Neuronal stem cell (in vitro differentiated cells): ENCODE measurements at regions not wholly inside any gene's neighbourhood (a gene's known extent, or its start where the extent isn't known, plus 50 kb on each side); places are given as distances from the start of the nearest gene placed in this dataset.
A peak's percentile ranks its signal among the peaks of the same experiment; 100 is the strongest.

Source experiments
- DNase-seq: peaks from one replicate; pipeline ENCODE4 v3.0.0-alpha.2; 2013; ENCODE audit warnings: low spot score
- H2AFZ ChIP-seq: one replicate; pipeline ENCODE4 v1.6.1; 2013; ENCODE audit warnings: mild to moderate bottlenecking, low read length, inconsistent platforms
- H2AK5ac ChIP-seq: 2 replicates; pipeline ENCODE4 v1.6.1; 2013; ENCODE audit warnings: low read depth, mild to moderate bottlenecking, inconsistent platforms, low read length, moderate library complexity, mixed read lengths
- H2BK120ac ChIP-seq: 2 replicates; pipeline ENCODE4 v1.6.1; 2013; ENCODE audit warnings: low read depth, mild to moderate bottlenecking, inconsistent platforms, low read length, moderate library complexity, mixed read lengths
- H2BK12ac ChIP-seq: one replicate; pipeline ENCODE4 v1.6.1; 2013; ENCODE audit warnings: low read length, inconsistent platforms
- H2BK15ac ChIP-seq: 2 replicates; pipeline ENCODE4 v1.6.1; 2013; ENCODE audit warnings: mild to moderate bottlenecking, low read length, inconsistent platforms, mixed read lengths
- H2BK5ac ChIP-seq: one replicate; pipeline ENCODE4 v1.6.1; 2013; ENCODE audit warnings: inconsistent platforms, mild to moderate bottlenecking, low read length, moderate library complexity
- H3K14ac ChIP-seq: one replicate; pipeline ENCODE4 v1.6.1; 2013; ENCODE audit warnings: low read length, inconsistent platforms
- H3K18ac ChIP-seq: 2 replicates; pipeline ENCODE4 v1.6.1; 2013; ENCODE audit warnings: low read length, inconsistent platforms
- H3K23ac ChIP-seq: 2 replicates; pipeline ENCODE4 v1.6.1; 2013; ENCODE audit warnings: low read depth, mild to moderate bottlenecking, mixed read lengths, low read length, inconsistent platforms; ENCODE audit not compliant: poor library complexity
- H3K27ac ChIP-seq: replicated peaks from 3 replicates; pipeline ENCODE4 v1.5.1; 2013; ENCODE audit warnings: low read length, inconsistent platforms
- H3K27me3 ChIP-seq, 3 experiments: 2 replicates each; pipeline ENCODE4 v1.6.1; 2013; ENCODE audit warnings: low read length in 3 of 3, mild to moderate bottlenecking in 2 of 3, inconsistent platforms in 1 of 3, low read depth in 1 of 3, mixed read lengths in 1 of 3, moderate library complexity in 1 of 3; ENCODE audit not compliant: control insufficient read depth in 3 of 3, insufficient read depth in 3 of 3
- H3K36me3 ChIP-seq, 2 donors: replicated peaks in 1 of 2; 2 replicates each; pipeline ENCODE4 v1.6.1; 2013; ENCODE audit warnings: low read length in 2 of 2; ENCODE audit not compliant: control insufficient read depth in 2 of 2, insufficient read depth in 2 of 2
- H3K4ac ChIP-seq: 2 replicates; pipeline ENCODE4 v1.6.1; 2013; ENCODE audit warnings: inconsistent platforms, mild to moderate bottlenecking, low read length, moderate library complexity
- H3K4me1 ChIP-seq, 2 donors: 1 replicate in 1 of 2; 2 replicates in 1 of 2; pipeline ENCODE4 v1.6.1; 2013; ENCODE audit warnings: low read length in 2 of 2, low read depth in 1 of 2; ENCODE audit not compliant: control insufficient read depth in 2 of 2, insufficient read depth in 1 of 2
- H3K4me2 ChIP-seq: one replicate; pipeline ENCODE4 v1.6.1; 2013; ENCODE audit warnings: mild to moderate bottlenecking, low read length, inconsistent platforms; ENCODE audit not compliant: insufficient read depth, poor library complexity, severe bottlenecking
- H3K4me3 ChIP-seq, 2 donors: 2 replicates each; pipeline ENCODE4 v1.5.1; 2013; ENCODE audit warnings: low read length in 2 of 2, mild to moderate bottlenecking in 2 of 2, inconsistent platforms in 1 of 2, moderate library complexity in 1 of 2
- H3K79me1 ChIP-seq: one replicate; pipeline ENCODE4 v1.6.1; 2013; ENCODE audit warnings: low read depth, mild to moderate bottlenecking, inconsistent platforms, low read length, moderate library complexity
- H3K9ac ChIP-seq: one replicate; pipeline ENCODE4 v1.6.1; 2013; ENCODE audit warnings: mild to moderate bottlenecking, low read depth, low read length, inconsistent platforms; ENCODE audit not compliant: poor library complexity
- H3K9me3 ChIP-seq, 2 donors: replicated peaks in 1 of 2; 2 replicates each; pipeline versions ENCODE3 to v1.6.1; 2013; ENCODE audit warnings: low read length in 2 of 2, mild to moderate bottlenecking in 2 of 2, inconsistent platforms in 1 of 2, low read depth in 1 of 2, mixed read lengths in 1 of 2, moderate library complexity in 1 of 2; ENCODE audit not compliant: control insufficient read depth in 2 of 2, insufficient read depth in 1 of 2
- H4K8ac ChIP-seq: one replicate; pipeline ENCODE4 v1.6.1; 2013; ENCODE audit warnings: low read depth, mild to moderate bottlenecking, inconsistent platforms, low read length, moderate library complexity
- H4K91ac ChIP-seq: one replicate; pipeline ENCODE4 v1.6.1; 2013; ENCODE audit warnings: low read length, low read depth, mild to moderate bottlenecking, inconsistent platforms; ENCODE audit not compliant: poor library complexity
- WGBS, 2 donors: extraction: QIAGEN DNeasy Blood & Tissue Kit; methylation state at CpG; one replicate each; pipeline ENCODE4 v1.1.7; 2013; ENCODE audit warnings: missing lambda C conversion rate in 2 of 2, mixed read lengths in 1 of 2; ENCODE audit not compliant: insufficient read length in 2 of 2, insufficient replicate concordance in 1 of 2; ENCODE audit errors: extremely low coverage in 2 of 2; 5-methylcytosine and 5-hydroxymethylcytosine counted together

GRCh38 chr15:70493376-70493775 is 270.0 kb downstream of the UACA start:
- Histone ChIP-seq H3K9me3 (no peaks in the 10 kb centered on the region), H3K36me3 (no peaks in the 10 kb centered on the region), H3K4me1 (peaks cover 0 to 14% of the 10 kb centered on the region in 2 donors), H3K14ac (no peak overlapping the region), H3K9ac (no peak overlapping the region), H4K8ac (no peak overlapping the region), H3K4ac (no peak overlapping the region), H3K18ac (no peak overlapping the region), H3K27ac (no peak overlapping the region), H3K79me1 (no peaks in the 10 kb centered on the region), H2BK15ac (peak overlapping the region; percentile 10), H3K23ac (no peak overlapping the region), H2BK12ac (no peak overlapping the region), H2BK5ac (no peak overlapping the region), H2AFZ (no peak overlapping the region), H2AK5ac (peak overlapping the region; percentile 8), H3K27me3 (no peaks in the 10 kb centered on the region), H4K91ac (peak overlapping the region; percentile 15), H3K4me3 (no peak overlapping the region), H2BK120ac (no peak overlapping the region), H3K4me2 (no peak overlapping the region)
- no CpG with 5 or more reads among the region's 1 CpG for WGBS, 2 donors
- DNase-seq: no peak

- no peaks in the 10 kb centered on the region for H3K9me3 ChIP-seq
- peak overlapping the region; percentile 69 for H3K18ac ChIP-seq
- peak overlapping the region; percentile 36 for H2BK120ac ChIP-seq
- H3K79me1 ChIP-seq: no peaks in the 10 kb centered on the region
- H4K91ac ChIP-seq: peak overlapping the region; percentile 14
- peak overlapping the region; percentile 17 for H3K9ac ChIP-seq
- DNase-seq: no peak
- H3K23ac ChIP-seq: no peak overlapping the region
- no CpG with 5 or more reads among the region's 20 CpGs for WGBS, 2 donors
- no peak overlapping the region for H3K14ac ChIP-seq
- no peaks in the 10 kb centered on the region for H3K27me3 ChIP-seq
- peak overlapping the region; percentile 27 for H2AK5ac ChIP-seq
- peak overlapping the region; percentile 34 for H2BK15ac ChIP-seq
- H2BK12ac ChIP-seq: peak overlapping the region; percentile 63
- no peak overlapping the region for H3K4ac ChIP-seq
- H3K27ac ChIP-seq: no peak overlapping the region
- H3K4me2 ChIP-seq: no peak overlapping the region
- H3K36me3 ChIP-seq: no peaks in the 10 kb centered on the region
- H3K4me1 ChIP-seq: peaks cover 0 to 14% of the 10 kb centered on the region in 2 donors
- no peak overlapping the region for H3K4me3 ChIP-seq
- no peak overlapping the region for H2BK5ac ChIP-seq
- H4K8ac ChIP-seq: no peak overlapping the region
- H2AFZ ChIP-seq: no peak overlapping the region
Observed at GRCh38 chr15:70492240-70493177, 270.8 kb downstream of the UACA start.

GRCh38 chr15:70491641-70492040 is 271.7 kb downstream of the UACA start:
- WGBS, 2 donors: no CpG with 5 or more reads among the region's 6 CpGs

GRCh38 chr15:70491201-70491621 is 272.1 kb downstream of the UACA start:
- H3K4me1 ChIP-seq: peaks cover 0 to 14% of the 10 kb centered on the region in 2 donors
- no peak overlapping the region for H4K8ac ChIP-seq
- DNase-seq: no peak
- H3K14ac ChIP-seq: no peak overlapping the region
- WGBS, 2 donors: no CpG with 5 or more reads among the region's 6 CpGs
- no peak overlapping the region for H2BK120ac ChIP-seq
- no peaks in the 10 kb centered on the region for H3K9me3 ChIP-seq
- no peak overlapping the region for H2BK15ac ChIP-seq
- no peaks in the 10 kb centered on the region for H3K79me1 ChIP-seq
- H4K91ac ChIP-seq: no peak overlapping the region
- H3K27me3 ChIP-seq: no peaks in the 10 kb centered on the region
- no peaks in the 10 kb centered on the region for H3K36me3 ChIP-seq
- H3K4ac ChIP-seq: no peak overlapping the region
- no peak overlapping the region for H2AFZ ChIP-seq
- H2BK5ac ChIP-seq: no peak overlapping the region
- no peak overlapping the region for H3K23ac ChIP-seq
- no peak overlapping the region for H3K4me2 ChIP-seq
- no peak overlapping the region for H3K9ac ChIP-seq
- H2BK12ac ChIP-seq: no peak overlapping the region
- no peak overlapping the region for H3K4me3 ChIP-seq
- H2AK5ac ChIP-seq: no peak overlapping the region
- no peak overlapping the region for H3K27ac ChIP-seq
- H3K18ac ChIP-seq: no peak overlapping the region

More at GRCh38 chr15:70491641-70492040, 271.7 kb downstream of the UACA start:
- H2BK12ac ChIP-seq: no peak overlapping the region
- H3K23ac ChIP-seq: no peak overlapping the region
- no peak overlapping the region for H3K18ac ChIP-seq
- H3K27me3 ChIP-seq: no peaks in the 10 kb centered on the region
- no peak overlapping the region for H3K4me2 ChIP-seq
- H3K27ac ChIP-seq: no peak overlapping the region
- no peaks in the 10 kb centered on the region for H3K36me3 ChIP-seq
- no peak overlapping the region for H3K9ac ChIP-seq
- H2AFZ ChIP-seq: no peak overlapping the region
- H3K14ac ChIP-seq: no peak overlapping the region
- peaks cover 0 to 14% of the 10 kb centered on the region in 2 donors for H3K4me1 ChIP-seq
- no peak for DNase-seq
- H2BK120ac ChIP-seq: no peak overlapping the region
- no peak overlapping the region for H3K4ac ChIP-seq
- H3K9me3 ChIP-seq: no peaks in the 10 kb centered on the region
- no peak overlapping the region for H2AK5ac ChIP-seq
- H3K4me3 ChIP-seq: no peak overlapping the region
- no peak overlapping the region for H4K8ac ChIP-seq
- no peak overlapping the region for H4K91ac ChIP-seq
- no peak overlapping the region for H2BK5ac ChIP-seq
- H3K79me1 ChIP-seq: no peaks in the 10 kb centered on the region
- H2BK15ac ChIP-seq: no peak overlapping the region
